Suppressor macrophage treated with lipopolysaccharide for 4 hours (primary cell): ENCODE measurements at regions not wholly inside any gene's neighbourhood (a gene's known extent, or its start where the extent isn't known, plus 50 kb on each side); places are given as distances from the start of the nearest gene placed in this dataset.

Experiments used
- DNase-seq: peaks from one replicate; pipeline ENCODE4 v3.0.0-alpha.2; 2020

DNA sequence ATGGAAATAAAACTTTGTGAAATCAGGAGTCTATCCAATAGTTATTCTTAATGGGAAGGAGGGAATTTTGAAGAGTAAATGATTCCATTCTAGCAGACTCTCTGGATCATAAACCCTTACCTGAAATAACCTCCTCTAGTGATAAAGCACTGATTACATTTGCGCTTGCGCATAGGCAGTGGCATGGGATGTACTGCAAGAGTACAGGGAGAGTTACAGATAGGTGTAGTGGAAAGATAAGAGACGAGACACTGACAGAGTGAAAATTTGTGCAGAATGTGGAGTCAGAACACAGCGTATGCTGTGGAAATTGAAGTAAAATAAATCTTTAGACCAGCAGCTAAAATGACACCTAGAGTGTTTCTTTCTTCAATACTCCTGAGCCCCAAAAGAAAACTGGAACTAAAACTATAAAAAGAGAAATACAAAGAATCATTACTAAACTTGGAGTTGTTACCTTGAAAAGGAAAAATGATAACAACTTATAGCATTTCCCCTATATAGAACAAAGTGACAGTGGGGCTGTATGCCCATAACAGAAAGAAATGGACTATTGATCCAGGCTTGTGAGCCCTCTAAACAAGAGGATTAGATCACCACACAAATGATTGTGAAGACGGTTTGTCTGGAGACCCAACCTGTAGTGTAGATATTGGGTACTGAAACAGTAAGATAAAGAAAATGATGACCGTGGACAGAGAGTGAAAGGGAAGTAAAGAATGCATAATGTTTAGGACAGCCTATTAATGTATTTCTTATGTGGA lies 1471.2 kb upstream of the NUDT12 start:
- DNase-seq = no peak

- no peak for DNase-seq
Observed at GRCh38 chr5:105032917-105033316, 1470.3 kb upstream of the NUDT12 start.

- no peak for DNase-seq
Observed at GRCh38 chr5:105030153-105030552, 1467.6 kb upstream of the NUDT12 start.

DNA sequence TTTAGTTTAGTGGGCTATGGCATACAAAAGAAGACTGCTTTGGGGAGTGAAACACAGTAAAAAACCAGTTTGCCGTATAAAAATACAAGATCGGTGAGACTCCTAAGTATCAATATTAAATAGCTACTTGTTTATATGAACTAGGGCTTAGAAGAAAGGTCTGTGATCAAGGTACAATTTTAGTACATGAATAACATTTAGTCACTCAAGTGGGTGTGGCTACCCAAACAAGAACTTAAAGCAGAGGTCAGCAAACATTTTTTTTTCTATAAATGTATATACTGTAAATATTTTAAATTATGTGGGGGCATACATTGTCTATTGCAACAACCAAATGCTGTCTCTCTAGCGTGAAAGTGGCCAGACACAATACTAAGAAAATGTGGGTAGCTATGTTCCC lies 1452.5 kb upstream of the NUDT12 start:
- DNase-seq = no peak

- DNase-seq = no peak
Observed at GRCh38 chr5:104998572-104998971, 1436.0 kb upstream of the NUDT12 start.

GRCh38 chr5:104998169-104998568 lies 1435.6 kb upstream of the NUDT12 start:
- no peak for DNase-seq

GRCh38 chr5:104987074-104987473 lies 1424.5 kb upstream of the NUDT12 start:
- no peak for DNase-seq

- no peak for DNase-seq
Observed at GRCh38 chr5:104977529-104977928, 1414.9 kb upstream of the NUDT12 start.

GRCh38 chr5:104967806-104968410 lies 1405.3 kb upstream of the NUDT12 start:
- DNase-seq = no peak

DNA sequence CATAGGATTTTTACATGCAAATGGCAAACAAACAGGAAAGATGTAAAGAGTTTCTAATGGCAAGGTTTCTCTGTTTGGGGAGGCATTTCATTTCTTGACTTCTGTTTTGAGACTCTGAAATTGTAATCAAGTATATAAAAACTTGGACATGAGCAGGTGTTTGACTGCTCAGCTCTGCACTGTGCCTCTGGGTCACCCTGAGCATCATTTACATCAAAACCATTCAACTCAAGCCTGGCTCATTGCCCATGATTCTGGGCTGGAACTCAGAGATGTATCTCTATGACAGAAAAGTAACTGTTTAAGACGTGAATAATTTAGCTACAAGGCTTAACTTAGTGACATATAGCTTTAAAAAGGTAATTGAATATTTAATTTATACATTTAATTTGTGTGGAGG lies 1402.4 kb upstream of the NUDT12 start:
- no peak for DNase-seq

- no peak for DNase-seq
Observed at GRCh38 chr5:104955479-104955878, 1392.9 kb upstream of the NUDT12 start.

GRCh38 chr5:104952876-104953275 lies 1390.3 kb upstream of the NUDT12 start:
- DNase-seq = no peak

- no peak for DNase-seq
Observed at GRCh38 chr5:104951829-104952228, 1389.2 kb upstream of the NUDT12 start.

GRCh38 chr5:104947076-104947475 lies 1384.5 kb upstream of the NUDT12 start:
- DNase-seq = no peak

DNA sequence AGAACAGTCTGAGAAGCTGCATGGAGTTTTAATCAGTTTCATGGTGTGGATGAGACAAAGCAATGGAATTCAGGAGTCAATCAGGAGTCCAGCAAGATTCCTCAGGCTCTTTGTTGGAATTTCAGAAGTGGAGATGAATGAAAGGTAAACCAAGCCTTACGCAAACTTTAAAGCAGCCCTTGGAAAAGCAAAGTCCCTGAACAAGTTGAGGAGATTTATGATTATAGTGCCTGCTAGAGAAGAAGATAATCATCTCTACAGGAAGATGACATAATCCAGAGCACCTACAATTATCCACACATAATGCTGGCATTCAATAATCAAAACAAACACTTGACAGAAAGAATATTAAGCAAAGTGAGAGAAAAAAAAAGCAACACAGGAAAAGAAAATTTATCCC lies 1380.1 kb upstream of the NUDT12 start:
- no peak for DNase-seq

- no peak for DNase-seq
Observed at GRCh38 chr5:104941030-104941645, 1378.5 kb upstream of the NUDT12 start.

GRCh38 chr5:104937598-104937997 lies 1375.0 kb upstream of the NUDT12 start:
- no peak for DNase-seq

GRCh38 chr5:104932431-104932830 lies 1369.8 kb upstream of the NUDT12 start:
- no peak for DNase-seq

- DNase-seq = no peak
Observed at GRCh38 chr5:104928906-104929520, 1366.4 kb upstream of the NUDT12 start.

- DNase-seq = no peak
Observed at GRCh38 chr5:104915226-104915625, 1352.6 kb upstream of the NUDT12 start.

- DNase-seq = no peak
Observed at GRCh38 chr5:104914536-104915070, 1352.0 kb upstream of the NUDT12 start.

DNA sequence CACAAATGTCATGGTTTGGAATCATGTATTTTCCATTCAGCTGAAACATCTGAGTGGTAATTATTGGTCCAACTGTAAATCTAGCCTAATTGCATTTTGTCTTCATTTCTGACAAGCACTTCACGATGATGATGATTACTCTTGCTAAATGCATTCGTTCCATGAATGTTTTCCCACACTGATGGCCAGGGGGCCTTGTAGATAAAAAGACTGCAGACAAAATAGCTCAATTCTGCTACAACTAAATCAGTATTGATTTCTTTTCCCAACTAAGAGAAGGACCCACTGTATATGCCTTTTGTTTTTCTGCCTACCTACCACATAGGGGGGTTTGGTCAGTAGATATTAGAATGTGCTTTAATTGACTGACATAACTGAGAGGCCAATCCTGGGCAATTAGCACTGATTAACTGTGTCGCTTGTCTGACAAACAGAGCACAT lies 1351.3 kb upstream of the NUDT12 start:
- DNase-seq = no peak

DNA sequence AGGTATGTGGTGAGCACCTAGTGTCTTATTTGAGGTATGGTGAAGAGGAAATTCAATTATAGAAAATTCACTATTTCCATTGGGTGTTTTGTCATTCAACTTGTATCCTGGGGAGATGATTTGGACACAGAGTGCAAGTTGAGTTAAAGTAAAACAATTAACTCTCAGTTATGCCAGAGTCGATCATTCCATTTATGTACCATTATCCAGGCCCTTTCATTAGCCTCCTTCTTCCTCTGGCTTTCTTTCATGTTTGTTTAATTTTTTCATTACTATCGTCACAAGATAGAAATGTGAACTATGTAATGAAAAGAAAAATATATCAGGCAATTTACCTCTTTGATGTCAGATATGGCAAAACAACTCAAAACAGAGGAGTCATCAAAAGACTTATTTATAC lies 1347.2 kb upstream of the NUDT12 start:
- DNase-seq = no peak

DNA sequence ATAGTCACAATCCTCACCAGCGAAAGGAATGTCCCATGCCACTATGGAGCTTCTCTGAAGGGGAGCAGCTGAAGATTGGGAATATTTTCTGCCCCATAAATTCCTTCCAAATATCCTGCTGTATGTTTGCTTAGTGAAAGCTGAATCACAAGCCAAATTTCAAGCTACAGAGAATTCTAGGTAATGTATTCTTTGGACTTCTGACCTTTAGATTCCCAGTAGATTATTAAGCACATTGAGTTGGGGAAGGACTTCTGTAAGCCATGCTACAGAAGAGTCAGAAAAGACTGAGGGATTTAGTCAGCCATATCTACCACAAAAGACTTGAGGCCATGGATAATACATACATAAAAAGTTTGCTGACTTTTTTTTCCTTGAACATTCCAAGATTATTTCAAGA lies 1342.0 kb upstream of the NUDT12 start:
- DNase-seq = no peak
